Ishikawa (cell line): ENCODE measurements at regions not wholly inside any gene's neighbourhood (a gene's known extent, or its start where the extent isn't known, plus 50 kb on each side); places are given as distances from the start of the nearest gene placed in this dataset.

Experiments
- CEBPB ChIP-seq: IDR thresholded peaks from 2 replicates; pipeline ENCODE4 v1.6.1; 2012
- EP300 ChIP-seq: IDR thresholded peaks from 2 replicates; pipeline ENCODE4 v1.6.1; 2012; ENCODE audit warnings: borderline replicate concordance
- FOXM1 ChIP-seq: IDR thresholded peaks from 2 replicates; pipeline ENCODE4 v1.6.1; 2012; ENCODE audit warnings: low read depth, borderline replicate concordance
- NFIC ChIP-seq: IDR thresholded peaks from 2 replicates; pipeline ENCODE4 v1.6.1; 2012
- RAD21 ChIP-seq: IDR thresholded peaks from 2 replicates; pipeline ENCODE4 v1.6.1; 2012; ENCODE audit warnings: low read depth
- REST ChIP-seq: IDR thresholded peaks from 2 replicates; pipeline ENCODE4 v1.6.1; 2012; ENCODE audit warnings: low read depth, mild to moderate bottlenecking
- TAF1 ChIP-seq: IDR thresholded peaks from 2 replicates; pipeline ENCODE4 v1.6.1; 2012; ENCODE audit warnings: low read depth, mild to moderate bottlenecking
- TEAD4 ChIP-seq: IDR thresholded peaks from 2 replicates; pipeline ENCODE4 v1.6.1; 2012
- YY1 ChIP-seq: IDR thresholded peaks from 2 replicates; pipeline ENCODE4 v1.6.1; 2012; ENCODE audit warnings: low read depth

DNA sequence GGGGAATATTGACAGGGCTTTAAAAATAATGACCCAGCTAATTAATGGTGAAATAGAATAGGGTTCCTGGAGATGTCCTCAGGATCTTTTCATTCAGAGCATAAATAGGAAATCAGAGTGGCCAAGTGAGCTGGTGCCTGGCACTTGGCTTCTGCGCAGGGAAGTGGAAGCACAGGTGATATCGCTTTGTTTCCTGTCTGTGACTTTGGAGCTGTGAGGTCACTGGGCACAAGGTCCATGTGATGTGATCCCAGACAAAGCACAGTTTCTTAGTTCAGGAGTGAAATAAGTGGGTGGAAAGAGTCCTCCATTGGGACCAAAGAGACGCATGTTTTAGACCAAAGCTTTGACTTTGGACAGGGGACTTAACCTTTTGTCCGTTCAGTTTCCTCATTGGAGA, 338.3 kb downstream of the CYRIA start:
- no peak for TF ChIP-seq RAD21
- TF ChIP-seq NFIC, result no peak
- no peak for TF ChIP-seq CEBPB
- no peak for TF ChIP-seq TAF1
- TF ChIP-seq EP300, result no peak
- no peak for TF ChIP-seq YY1
- TF ChIP-seq REST, result no peak
- TF ChIP-seq FOXM1, result no peak
- no peak for TF ChIP-seq TEAD4
